ENCODE measurements at regions not wholly inside any gene's neighbourhood (a gene's known extent, or its start where the extent isn't known, plus 50 kb on each side); places are given as distances from the start of the nearest gene placed in this dataset.
"Not testable (repeated sequence)": the region's sequence is repeated elsewhere in the genome, so short reads cannot be mapped to it uniquely, and the experiment has no call there.

DNA sequence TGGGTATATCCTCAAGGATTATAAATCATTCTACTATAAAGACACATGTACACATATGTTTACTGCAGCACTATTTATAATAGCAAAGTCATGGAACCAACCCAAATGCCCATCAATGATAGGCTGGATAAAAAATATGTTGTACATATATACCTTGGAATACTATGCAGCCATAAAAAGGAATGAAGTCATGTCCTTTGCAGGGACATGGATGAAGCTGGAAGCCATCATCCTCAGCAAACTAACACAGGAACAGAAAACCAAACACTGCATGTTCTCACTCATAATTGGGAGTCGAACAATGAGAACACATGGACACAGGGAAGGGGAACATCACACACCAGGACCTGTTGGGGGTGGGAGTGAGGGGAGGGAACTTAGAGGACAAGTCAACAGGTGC, 715.0 kb upstream of the ADGRB3 start:
- TF ChIP-seq, protein P1, sequence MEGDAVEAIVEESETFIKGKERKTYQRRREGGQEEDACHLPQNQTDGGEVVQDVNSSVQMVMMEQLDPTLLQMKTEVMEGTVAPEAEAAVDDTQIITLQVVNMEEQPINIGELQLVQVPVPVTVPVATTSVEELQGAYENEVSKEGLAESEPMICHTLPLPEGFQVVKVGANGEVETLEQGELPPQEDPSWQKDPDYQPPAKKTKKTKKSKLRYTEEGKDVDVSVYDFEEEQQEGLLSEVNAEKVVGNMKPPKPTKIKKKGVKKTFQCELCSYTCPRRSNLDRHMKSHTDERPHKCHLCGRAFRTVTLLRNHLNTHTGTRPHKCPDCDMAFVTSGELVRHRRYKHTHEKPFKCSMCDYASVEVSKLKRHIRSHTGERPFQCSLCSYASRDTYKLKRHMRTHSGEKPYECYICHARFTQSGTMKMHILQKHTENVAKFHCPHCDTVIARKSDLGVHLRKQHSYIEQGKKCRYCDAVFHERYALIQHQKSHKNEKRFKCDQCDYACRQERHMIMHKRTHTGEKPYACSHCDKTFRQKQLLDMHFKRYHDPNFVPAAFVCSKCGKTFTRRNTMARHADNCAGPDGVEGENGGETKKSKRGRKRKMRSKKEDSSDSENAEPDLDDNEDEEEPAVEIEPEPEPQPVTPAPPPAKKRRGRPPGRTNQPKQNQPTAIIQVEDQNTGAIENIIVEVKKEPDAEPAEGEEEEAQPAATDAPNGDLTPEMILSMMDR (IDR thresholded peaks at IDR 0.05; ENCODE audit: borderline replicate concordance, extremely low read depth, low read length, poor library complexity, severe bottlenecking): not testable (repeated sequence)
- not testable (repeated sequence) for TF ChIP-seq EZH2 (IDR thresholded peaks at IDR 0.05; ENCODE audit: borderline replicate concordance, low read depth, low read length, severe bottlenecking)
